Loucy (cell line): ENCODE measurements at regions not wholly inside any gene's neighbourhood (a gene's known extent, or its start where the extent isn't known, plus 50 kb on each side); places are given as distances from the start of the nearest gene placed in this dataset.

Experiments
- H2AFZ ChIP-seq: fragments of 200-600 bp; sonication (generic); 2 replicates; pipeline ENCODE4 v1.6.0; 2016; ENCODE audit warnings: antibody characterized with exemption, mild to moderate bottlenecking, low read length, moderate library complexity
- H3F3A ChIP-seq: fragments of 200-600 bp; 2 replicates; pipeline ENCODE4 v1.6.0; 2016; ENCODE audit warnings: antibody characterized with exemption, low read depth, mild to moderate bottlenecking
- H3K27me3 ChIP-seq: fragments of 200-600 bp; sonication (generic); 2 replicates; pipeline ENCODE4 v1.6.1; 2014; ENCODE audit warnings: low read length, mild to moderate bottlenecking; ENCODE audit not compliant: insufficient read depth, poor library complexity, severe bottlenecking
- H3K36me3 ChIP-seq: fragments of 200-600 bp; sonication (generic); 2 replicates; pipeline ENCODE4 v1.6.1; 2016; ENCODE audit warnings: low read length; ENCODE audit not compliant: insufficient read depth
- H3K4me1 ChIP-seq: fragments of 200-600 bp; sonication (generic); 2 replicates; pipeline ENCODE4 v1.5.1; 2014; ENCODE audit warnings: low read length, mild to moderate bottlenecking; ENCODE audit not compliant: insufficient read depth, poor library complexity, severe bottlenecking
- H3K4me2 ChIP-seq: fragments of 200-600 bp; sonication (generic); 2 replicates; pipeline ENCODE4 v1.6.0; 2014; ENCODE audit warnings: antibody characterized with exemption, low read length, low read depth, mild to moderate bottlenecking; ENCODE audit not compliant: poor library complexity, severe bottlenecking
- H3K4me3 ChIP-seq: fragments of 200-600 bp; sonication (generic); 2 replicates; pipeline ENCODE4 v1.5.1; 2014; ENCODE audit warnings: low read length, mild to moderate bottlenecking, mixed read lengths; ENCODE audit not compliant: poor library complexity, severe bottlenecking
- H3K79me2 ChIP-seq: fragments of 200-600 bp; sonication (generic); 2 replicates; pipeline ENCODE4 v1.6.1; 2014; ENCODE audit warnings: low read length; ENCODE audit not compliant: insufficient read depth
- H3K9ac ChIP-seq: fragments of 200-600 bp; sonication (generic); 2 replicates; pipeline ENCODE4 v1.6.0; 2014; ENCODE audit warnings: mild to moderate bottlenecking, low read depth, low read length, moderate library complexity; ENCODE audit not compliant: poor library complexity, severe bottlenecking
- H3K9me2 ChIP-seq: fragments of 200-600 bp; sonication (generic); replicated peaks from 2 replicates; pipeline ENCODE4 v1.6.1; 2016; ENCODE audit warnings: low read depth, low read length, mixed read lengths
- H3K9me3 ChIP-seq: fragments of 200-600 bp; sonication (generic); 2 replicates; pipeline ENCODE4 v1.6.1; 2014; ENCODE audit warnings: mild to moderate bottlenecking, antibody characterized with exemption, low read length, low read depth; ENCODE audit not compliant: insufficient read depth
- H4K20me1 ChIP-seq: fragments of 200-600 bp; sonication (generic); 2 replicates; pipeline ENCODE4 v1.6.0; 2014; ENCODE audit warnings: antibody characterized with exemption, low read length, mild to moderate bottlenecking; ENCODE audit not compliant: insufficient read depth, poor library complexity, severe bottlenecking
- EZH2phosphoT487 ChIP-seq: fragments of 200-600 bp; IDR thresholded peaks from 2 replicates; pipeline ENCODE4 v1.6.1; 2018; ENCODE audit warnings: antibody characterized with exemption, mild to moderate bottlenecking, moderate library complexity, borderline replicate concordance
- TF ChIP-seq, protein P1 (sequence below): fragments of 200-600 bp; sonication (generic); conservative IDR thresholded peaks from 2 replicates; pipeline ENCODE4 v1.5.1; 2014; ENCODE audit warnings: mild to moderate bottlenecking, antibody characterized with exemption, low read length

DNA sequence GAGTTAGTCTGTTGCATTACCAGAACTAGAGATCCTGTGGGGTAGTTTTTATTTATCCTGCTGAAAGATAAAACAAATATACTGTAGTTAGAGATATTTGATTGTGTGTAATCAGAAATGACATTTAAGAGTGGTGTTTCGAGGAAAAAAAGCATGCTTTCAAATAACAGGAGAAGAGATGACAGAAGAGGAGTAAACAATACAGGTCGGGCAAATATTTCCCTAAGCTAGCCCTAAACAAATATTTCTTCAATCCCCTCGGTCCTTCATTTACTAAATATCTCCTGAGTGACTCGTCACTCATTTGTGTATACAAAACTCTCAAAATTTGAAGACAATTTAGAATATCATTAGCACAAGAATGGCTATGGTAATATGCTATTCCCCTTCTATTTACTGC lies 219.7 kb upstream of the FERD3L start:
- Histone ChIP-seq H3K4me1 (peaks cover 11% of the 10 kb centered on the region), H3K4me3 (no peak overlapping the region), H3K36me3 (no peaks in the 10 kb centered on the region), H4K20me1 (no peaks in the 10 kb centered on the region), H3K9ac (no peak overlapping the region), H2AFZ (no peak overlapping the region), H3F3A (no peaks in the 10 kb centered on the region), H3K9me2 (no peaks in the 10 kb centered on the region), H3K9me3 (no peaks in the 10 kb centered on the region), H3K79me2 (no peaks in the 10 kb centered on the region), H3K27me3 (no peaks in the 10 kb centered on the region), H3K4me2 (no peak overlapping the region)
- TF ChIP-seq, protein P1, sequence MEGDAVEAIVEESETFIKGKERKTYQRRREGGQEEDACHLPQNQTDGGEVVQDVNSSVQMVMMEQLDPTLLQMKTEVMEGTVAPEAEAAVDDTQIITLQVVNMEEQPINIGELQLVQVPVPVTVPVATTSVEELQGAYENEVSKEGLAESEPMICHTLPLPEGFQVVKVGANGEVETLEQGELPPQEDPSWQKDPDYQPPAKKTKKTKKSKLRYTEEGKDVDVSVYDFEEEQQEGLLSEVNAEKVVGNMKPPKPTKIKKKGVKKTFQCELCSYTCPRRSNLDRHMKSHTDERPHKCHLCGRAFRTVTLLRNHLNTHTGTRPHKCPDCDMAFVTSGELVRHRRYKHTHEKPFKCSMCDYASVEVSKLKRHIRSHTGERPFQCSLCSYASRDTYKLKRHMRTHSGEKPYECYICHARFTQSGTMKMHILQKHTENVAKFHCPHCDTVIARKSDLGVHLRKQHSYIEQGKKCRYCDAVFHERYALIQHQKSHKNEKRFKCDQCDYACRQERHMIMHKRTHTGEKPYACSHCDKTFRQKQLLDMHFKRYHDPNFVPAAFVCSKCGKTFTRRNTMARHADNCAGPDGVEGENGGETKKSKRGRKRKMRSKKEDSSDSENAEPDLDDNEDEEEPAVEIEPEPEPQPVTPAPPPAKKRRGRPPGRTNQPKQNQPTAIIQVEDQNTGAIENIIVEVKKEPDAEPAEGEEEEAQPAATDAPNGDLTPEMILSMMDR = no peak
- TF ChIP-seq EZH2phosphoT487 = no peak

DNA sequence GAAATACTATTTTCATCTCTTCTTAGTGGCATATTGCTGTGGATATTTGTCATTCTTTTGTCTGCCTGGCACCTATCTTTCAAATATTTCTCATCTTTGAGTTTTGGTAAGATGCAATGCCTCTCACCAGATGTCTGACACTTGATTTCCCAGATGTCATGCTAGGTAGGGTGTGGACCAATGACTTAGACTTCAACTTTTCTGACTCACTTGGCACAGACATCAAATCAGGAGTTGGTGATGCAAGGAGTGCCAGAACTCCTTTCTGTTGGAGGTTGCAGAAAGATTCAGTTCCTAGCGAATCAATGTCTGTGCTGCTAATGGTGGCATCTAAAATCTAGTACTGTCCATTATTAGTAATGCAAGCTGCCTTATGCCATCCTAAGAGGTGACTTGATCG lies 216.9 kb upstream of the FERD3L start:
- Histone ChIP-seq H3K9ac (no peak overlapping the region), H3K9me2 (no peaks in the 10 kb centered on the region), H2AFZ (no peak overlapping the region), H3K9me3 (no peaks in the 10 kb centered on the region), H3F3A (no peaks in the 10 kb centered on the region), H3K4me2 (no peak overlapping the region), H3K4me3 (no peak overlapping the region), H3K27me3 (no peaks in the 10 kb centered on the region), H3K4me1 (peaks cover 16% of the 10 kb centered on the region), H3K36me3 (no peaks in the 10 kb centered on the region), H4K20me1 (no peaks in the 10 kb centered on the region), H3K79me2 (no peaks in the 10 kb centered on the region)
- no peak for TF ChIP-seq EZH2phosphoT487
- TF ChIP-seq, protein P1 = no peak

DNA sequence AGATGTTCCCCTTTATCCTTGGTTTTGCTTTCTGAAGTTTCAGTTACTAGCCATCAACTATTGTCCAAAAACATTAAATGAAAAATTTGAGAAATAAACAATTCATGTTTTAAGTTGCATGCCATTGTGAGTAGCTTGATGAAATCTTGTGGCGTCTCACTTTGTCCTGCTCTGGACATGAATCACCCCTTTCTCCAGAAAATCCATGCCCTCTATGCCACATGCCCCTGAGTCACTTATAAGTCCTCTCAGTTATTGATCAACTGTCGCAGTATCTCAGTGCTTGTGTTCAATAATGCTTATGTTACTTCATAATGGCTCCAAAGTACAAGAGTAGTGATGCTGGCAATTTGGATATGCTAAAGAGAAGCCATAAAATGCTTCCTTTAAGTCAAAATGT lies 208.0 kb upstream of the FERD3L start:
- Histone ChIP-seq H2AFZ (no peak overlapping the region), H3F3A (no peaks in the 10 kb centered on the region), H3K9me3 (0 out of 2 replicates have a peak, but pooled peaks cover 3% of the 10 kb centered on the region), H3K4me1 (peaks cover 7% of the 10 kb centered on the region), H4K20me1 (no peaks in the 10 kb centered on the region), H3K4me3 (no peak overlapping the region), H3K9ac (no peak overlapping the region), H3K79me2 (no peaks in the 10 kb centered on the region), H3K9me2 (no peaks in the 10 kb centered on the region), H3K4me2 (no peak overlapping the region), H3K27me3 (no peaks in the 10 kb centered on the region), H3K36me3 (no peaks in the 10 kb centered on the region)
- no peak for TF ChIP-seq EZH2phosphoT487
- TF ChIP-seq, protein P1 = no peak
